Heart right ventricle (tissue), 16 donors: ENCODE measurements at regions not wholly inside any gene's neighbourhood (a gene's known extent, or its start where the extent isn't known, plus 50 kb on each side); places are given as distances from the start of the nearest gene placed in this dataset.

Experiments used
- ATAC-seq, 8 donors: fragments of 200-7000 bp; cut with Tn5 transposase; one replicate each; pipeline ENCODE4 v1.9.1; 2020; ENCODE audit warnings: mild to moderate bottlenecking in 8 of 8, moderate library complexity in 8 of 8, moderate number of reproducible peaks in 1 of 8
- DNase-seq, 2 donors: peaks; one replicate each; pipeline ENCODE4 v3.0.0-alpha.2; 2020
- H3K27ac ChIP-seq, 10 donors: fragments of 200-600 bp; sonication (generic) in 2 of 10; one replicate each; pipeline versions ENCODE4 v1.5.0 to v1.8.0; 2020 to 2022; ENCODE audit warnings: mild to moderate bottlenecking in 3 of 10
- H3K27me3 ChIP-seq, 7 donors: fragments of 200-600 bp; one replicate each; pipeline ENCODE4 v1.8.0; 2021 to 2022; ENCODE audit warnings: mild to moderate bottlenecking in 2 of 7
- H3K36me3 ChIP-seq, 9 donors: fragments of 200-600 bp; sonication (generic) in 1 of 9; one replicate each; pipeline versions ENCODE4 v1.5.0 to v1.8.0; 2020 to 2022; ENCODE audit warnings: mild to moderate bottlenecking in 2 of 9
- H3K4me1 ChIP-seq, 9 donors: fragments of 200-600 bp; sonication (generic) in 1 of 9; one replicate each; pipeline versions ENCODE4 v1.5.0 to v1.8.0; 2020 to 2022; ENCODE audit warnings: mild to moderate bottlenecking in 4 of 9
- H3K4me3 ChIP-seq, 10 donors: fragments of 200-600 bp; sonication (generic) in 2 of 10; one replicate each; pipeline versions ENCODE4 v1.5.0 to v1.8.0; 2020 to 2022; ENCODE audit warnings: mild to moderate bottlenecking in 7 of 10, moderate library complexity in 2 of 10
- H3K9me3 ChIP-seq, 11 donors: fragments of 200-600 bp in 10 of 11; sonication (generic) in 2 of 11; one replicate each; pipeline versions ENCODE4 v1.5.0 to v1.8.0; 2013 to 2022; ENCODE audit warnings: mild to moderate bottlenecking in 2 of 11, control low read depth in 1 of 11, moderate library complexity in 1 of 11
- WGBS, 2 donors: extraction: QIAGEN DNeasy Blood & Tissue Kit; methylation state at CpG; one replicate each; pipeline ENCODE4 v1.1.7; 2013; ENCODE audit warnings: inconsistent platforms in 1 of 2; 5-methylcytosine and 5-hydroxymethylcytosine counted together
- intact Hi-C, 10 donors: fragments of 100-400 bp; cut with DNase I; formaldehyde crosslinking; loops; one replicate each; pipeline versions ENCODE4 v1.11.1 to v1.14.2; 2022
- TF ChIP-seq, protein P1 (sequence below), 9 donors: fragments of 200-600 bp; sonication (generic) in 2 of 9; IDR thresholded peaks; one replicate each; pipeline versions ENCODE4 v1.5.0 to v1.8.0; 2021 to 2022; ENCODE audit warnings: antibody characterized with exemption in 9 of 9, mild to moderate bottlenecking in 5 of 9, moderate library complexity in 1 of 9
- donor health status: Arrhythmogenic right ventricular cardiomyopathy.
- donor health status: ischemic (EF 13 %, LVEDD 7.1; RV severe dilation, severe dysfunction).
- donor health status: healthy with polysubstance abuse.
- donor health status: DM: no; HTN: yes; CAD: no.
- donor health status: DM: no; HTN: no; CAD: no.
- donor health status: ischemic (EF 25% LVEDD 6.9; RV normal size, moderate dysfunction).
- donor health status: ischemic (EF 25% LVEDD 5.7; RV mildly dilated, moderate dysfunction).
- donor health status: healthy.
- donor health status: DM: yes; HTN: yes; CAD: no.
- donor health status: Ischemic cardiomyopathy.
- donor health status: ischemic (EF 35%, LVEDD 5.7; RV mildly dilated, moderate dysfunction).
- donor health status: nonischemic (EF 11% LVEDD 7.7; RV severe dilation, severe dysfunction).
- donor health status: DM: yes; HTN: yes; CAD: no.
- donor health status: PGD.
- donor health status: ischemic (EF 29% LVEDD 5.4; RV normal size, mild dysfunction).
- donor health status: nonischemic (EF 23%, LVEDD 6.1; RV moderate dilation, normal function).

DNA sequence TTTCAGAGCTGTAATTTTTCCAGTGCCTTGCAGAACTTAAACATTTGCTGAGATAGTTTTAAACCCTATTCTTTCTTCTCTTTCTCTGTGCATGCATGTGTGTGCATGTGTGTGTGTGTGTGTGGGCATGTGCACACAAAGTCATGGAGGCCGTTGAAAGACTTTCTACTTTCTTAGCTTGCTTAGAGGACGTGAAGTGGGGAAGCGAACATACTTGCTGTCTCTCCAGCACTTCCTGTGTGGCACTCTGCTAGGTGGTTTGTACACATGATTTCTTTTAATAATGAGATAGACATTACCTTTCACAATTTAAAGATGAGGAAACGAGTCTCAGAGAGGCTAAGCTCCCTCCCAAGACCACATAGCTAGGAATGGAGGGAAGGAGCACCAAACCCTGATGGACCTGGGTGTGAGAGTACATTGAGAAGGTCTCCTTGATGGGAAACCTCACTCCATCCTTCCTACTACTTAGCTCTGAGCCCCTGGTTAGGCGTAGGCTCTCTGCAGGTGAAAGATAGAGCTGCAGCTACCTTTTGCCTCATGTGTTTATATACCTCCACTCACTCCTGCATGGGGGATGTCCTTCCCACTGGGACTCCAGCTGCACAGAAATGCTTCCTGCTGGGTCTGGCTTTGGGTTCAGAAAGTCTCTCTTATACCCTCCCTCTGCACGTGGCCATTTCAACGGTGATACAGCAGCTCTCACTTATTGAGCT, 101.9 kb upstream of the USP24 start:
- ATAC-seq (no peak), DNase-seq (no peak)
- no peaks in the 10 kb centered on the region for H3K9me3 ChIP-seq
- no peaks in the 10 kb centered on the region for H3K27me3 ChIP-seq
- TF ChIP-seq, protein P1, sequence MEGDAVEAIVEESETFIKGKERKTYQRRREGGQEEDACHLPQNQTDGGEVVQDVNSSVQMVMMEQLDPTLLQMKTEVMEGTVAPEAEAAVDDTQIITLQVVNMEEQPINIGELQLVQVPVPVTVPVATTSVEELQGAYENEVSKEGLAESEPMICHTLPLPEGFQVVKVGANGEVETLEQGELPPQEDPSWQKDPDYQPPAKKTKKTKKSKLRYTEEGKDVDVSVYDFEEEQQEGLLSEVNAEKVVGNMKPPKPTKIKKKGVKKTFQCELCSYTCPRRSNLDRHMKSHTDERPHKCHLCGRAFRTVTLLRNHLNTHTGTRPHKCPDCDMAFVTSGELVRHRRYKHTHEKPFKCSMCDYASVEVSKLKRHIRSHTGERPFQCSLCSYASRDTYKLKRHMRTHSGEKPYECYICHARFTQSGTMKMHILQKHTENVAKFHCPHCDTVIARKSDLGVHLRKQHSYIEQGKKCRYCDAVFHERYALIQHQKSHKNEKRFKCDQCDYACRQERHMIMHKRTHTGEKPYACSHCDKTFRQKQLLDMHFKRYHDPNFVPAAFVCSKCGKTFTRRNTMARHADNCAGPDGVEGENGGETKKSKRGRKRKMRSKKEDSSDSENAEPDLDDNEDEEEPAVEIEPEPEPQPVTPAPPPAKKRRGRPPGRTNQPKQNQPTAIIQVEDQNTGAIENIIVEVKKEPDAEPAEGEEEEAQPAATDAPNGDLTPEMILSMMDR (IDR thresholded peaks at IDR 0.05) = no peak
- H3K4me1 ChIP-seq = peaks cover 0 to 40% (median 18%) of the 10 kb centered on the region in 9 donors
- peak overlapping the region in 3 of 10 donors; percentile 55 to 76 (median 73) for H3K27ac ChIP-seq
- no peaks in the 10 kb centered on the region for H3K36me3 ChIP-seq
- WGBS, 2 donors = 76 to 82% methylated on average over 7 of the region's 7 CpGs
- intact Hi-C loops = no loop called here
- no peak overlapping the region for H3K4me3 ChIP-seq

DNA sequence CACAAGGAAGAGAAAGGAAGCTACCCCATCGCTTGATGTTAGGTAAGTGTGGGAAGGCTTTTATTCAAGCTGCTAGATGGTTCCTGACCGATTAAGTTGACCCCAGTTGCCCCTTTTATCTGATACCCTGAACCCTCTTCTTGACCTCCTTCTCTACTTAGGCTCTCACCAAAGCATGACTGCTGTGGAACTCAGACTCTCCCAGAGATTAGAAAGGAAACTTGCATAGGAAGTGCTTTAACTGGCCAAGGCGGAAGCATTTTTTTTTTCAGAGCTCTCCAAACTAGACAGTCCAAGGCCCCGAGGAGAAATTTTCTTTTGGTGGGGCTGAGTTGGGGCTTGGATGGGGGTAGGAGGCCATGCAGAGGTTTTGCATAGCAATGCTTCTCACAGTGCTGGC, 101.3 kb upstream of the USP24 start:
- DNase-seq (no peak), ATAC-seq (peak in 5 of 8 donors; percentile 20 to 55 (median 49))
- Histone ChIP-seq H3K27me3 (no peaks in the 10 kb centered on the region), H3K27ac (peak overlapping the region in 1 of 10 donors; percentile 46), H3K4me3 (no peak overlapping the region), H3K4me1 (peaks cover 0 to 40% (median 18%) of the 10 kb centered on the region in 9 donors), H3K9me3 (no peaks in the 10 kb centered on the region), H3K36me3 (no peaks in the 10 kb centered on the region)
- 47 to 64% methylated on average over 4 of the region's 4 CpGs for WGBS, 2 donors
- TF ChIP-seq, protein P1 (IDR thresholded peaks at IDR 0.05) = no peak
- intact Hi-C loops = no loop called here

DNA sequence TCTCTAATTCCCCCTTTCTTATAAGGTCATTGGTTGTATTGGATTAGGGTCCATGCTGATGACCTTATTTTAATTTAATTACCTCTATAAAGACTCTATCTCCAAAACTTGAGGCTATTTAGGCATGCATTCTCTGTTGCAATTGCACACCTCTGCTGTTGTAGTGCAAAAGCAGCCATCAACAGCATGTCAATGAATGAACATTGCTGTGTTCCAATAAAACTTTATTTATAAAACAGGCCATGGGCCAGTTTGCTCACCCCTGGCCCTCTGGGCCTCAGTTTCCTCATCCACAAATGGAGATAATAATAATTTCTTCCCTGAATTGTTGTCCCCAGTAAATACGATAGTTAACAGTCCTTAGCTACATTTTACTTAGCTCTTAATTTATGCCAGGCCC, 100.4 kb upstream of the USP24 start:
- TF ChIP-seq, protein P1 (IDR thresholded peaks at IDR 0.05) = no peak
- intact Hi-C loops = no loop called here
- WGBS, 2 donors = 91 to 92% methylated on average over 1 of the region's 1 CpG
- DNase-seq = no peak
- Histone ChIP-seq H3K9me3 (no peaks in the 10 kb centered on the region), H3K27ac (no peak overlapping the region), H3K4me3 (no peak overlapping the region), H3K27me3 (no peaks in the 10 kb centered on the region), H3K36me3 (no peaks in the 10 kb centered on the region), H3K4me1 (peaks cover 0 to 40% (median 23%) of the 10 kb centered on the region in 9 donors)
- ATAC-seq = no peak

DNA sequence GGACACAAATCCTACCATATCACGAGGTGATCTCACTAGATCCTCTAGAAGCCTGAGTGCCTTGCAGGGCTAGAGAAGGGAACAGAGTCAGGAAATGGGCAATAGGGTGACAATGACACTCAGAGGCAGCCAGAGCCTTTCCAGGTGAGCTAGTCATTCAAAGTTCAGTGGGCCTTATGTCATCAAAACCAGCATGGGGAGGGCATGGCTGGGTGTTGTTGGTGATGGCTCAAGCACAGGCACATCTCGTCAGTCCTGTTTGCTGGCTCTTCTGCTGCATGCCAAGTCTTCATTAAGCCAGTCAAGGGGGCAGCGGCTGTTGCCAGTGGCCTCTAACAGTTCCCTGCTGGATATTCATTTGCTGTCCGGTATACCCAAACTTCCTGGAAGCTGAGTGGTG, 99.6 kb upstream of the USP24 start:
- 84 to 98% methylated on average over 4 of the region's 4 CpGs for WGBS, 2 donors
- Histone ChIP-seq H3K9me3 (no peaks in the 10 kb centered on the region), H3K27ac (no peak overlapping the region), H3K4me3 (no peak overlapping the region), H3K36me3 (no peaks in the 10 kb centered on the region), H3K27me3 (no peaks in the 10 kb centered on the region), H3K4me1 (peaks cover 0 to 40% (median 23%) of the 10 kb centered on the region in 9 donors)
- no peak for DNase-seq
- intact Hi-C loops = no loop called here
- TF ChIP-seq, protein P1 (IDR thresholded peaks at IDR 0.05) = no peak
- ATAC-seq = no peak
